Activated CD8-positive, alpha-beta T cell treated with anti-CD3 and anti-CD28 coated beads for 36 hours (primary cell): ENCODE measurements at regions not wholly inside any gene's neighbourhood (a gene's known extent, or its start where the extent isn't known, plus 50 kb on each side); places are given as distances from the start of the nearest gene placed in this dataset.

Experiments used
- ATAC-seq: fragments of 200-7000 bp; cut with Tn5 transposase; one replicate; pipeline ENCODE4 v1.10.0; 2021; ENCODE audit warnings: mild to moderate bottlenecking, moderate library complexity
- CTCF ChIA-PET: fragments of 350-600 bp; sonication (Branson Sonifier 250); formaldehyde crosslinking; loops from one replicate; lab custom pipeline; 2021; ENCODE audit warnings: antibody characterized with exemption; lab: Charles Lee
- POLR2A ChIA-PET: fragments of 350-600 bp; sonication (Branson Sonifier 250); formaldehyde crosslinking; loops from one replicate; lab custom pipeline; 2021; ENCODE audit warnings: antibody characterized with exemption; lab: Charles Lee
- DNase-seq: peaks from one replicate; pipeline ENCODE4 v3.0.0-alpha.2; 2020
- H3K27ac Mint-ChIP-seq: one replicate; pipeline ENCODE4 v1.8.0; 2021; ENCODE audit warnings: mild to moderate bottlenecking, mixed read lengths
- H3K27me3 Mint-ChIP-seq: one replicate; pipeline ENCODE4 v1.8.0; 2021; ENCODE audit warnings: mixed read lengths
- H3K36me3 Mint-ChIP-seq: one replicate; pipeline ENCODE4 v1.8.0; 2021; ENCODE audit warnings: low read depth, mixed read lengths
- H3K4me1 Mint-ChIP-seq: one replicate; pipeline ENCODE4 v1.8.0; 2021; ENCODE audit warnings: low read depth, mixed read lengths
- H3K4me3 Mint-ChIP-seq: one replicate; pipeline ENCODE4 v1.8.0; 2021; ENCODE audit warnings: mild to moderate bottlenecking, moderate library complexity, mixed read lengths
- H3K9me3 Mint-ChIP-seq: one replicate; pipeline ENCODE4 v1.8.0; 2021; ENCODE audit warnings: mixed read lengths
- CTCF ChIP-seq: fragments of 200-600 bp; IDR thresholded peaks from one replicate; pipeline ENCODE4 v1.8.0; 2022; ENCODE audit warnings: antibody characterized with exemption, mild to moderate bottlenecking
- intact Hi-C: fragments of 100-400 bp; cut with micrococcal nuclease; formaldehyde crosslinking; loops from one replicate; pipeline ENCODE4 v1.10.0; 2022

GRCh38 chr6:86471791-86472190 is 465.5 kb upstream of the HTR1E start:
- intact Hi-C loops = no loop called here
- Mint-ChIP-seq H3K27me3 (no peaks in the 10 kb centered on the region), H3K36me3 (no peaks in the 10 kb centered on the region), H3K4me3 (no peak overlapping the region), H3K27ac (no peak overlapping the region), H3K4me1 (no peaks in the 10 kb centered on the region), H3K9me3 (peaks cover 2% of the 10 kb centered on the region)
- TF ChIP-seq CTCF = no peak
- DNase-seq (no peak), ATAC-seq (no peak)
- ChIA-PET CTCF (no interaction called here), POLR2A (no interaction called here)

- CTCF ChIA-PET = no interaction called here
- no peaks in the 10 kb centered on the region for H3K4me1 Mint-ChIP-seq
- POLR2A ChIA-PET = no interaction called here
- H3K36me3 Mint-ChIP-seq = no peaks in the 10 kb centered on the region
- no peak overlapping the region for H3K27ac Mint-ChIP-seq
- DNase-seq (no peak), ATAC-seq (no peak)
- no peaks in the 10 kb centered on the region for H3K27me3 Mint-ChIP-seq
- no peak overlapping the region for H3K4me3 Mint-ChIP-seq
- intact Hi-C loops = no loop called here
- H3K9me3 Mint-ChIP-seq = peaks cover 6% of the 10 kb centered on the region
- no peak for TF ChIP-seq CTCF
Observed at GRCh38 chr6:86459978-86460377, 477.4 kb upstream of the HTR1E start.

GRCh38 chr6:86456821-86457220 is 480.5 kb upstream of the HTR1E start:
- CTCF ChIA-PET = no interaction called here
- H3K4me1 Mint-ChIP-seq = no peaks in the 10 kb centered on the region
- DNase-seq = no peak
- H3K4me3 Mint-ChIP-seq = no peak overlapping the region
- H3K27me3 Mint-ChIP-seq = no peaks in the 10 kb centered on the region
- no peak for ATAC-seq
- H3K36me3 Mint-ChIP-seq = no peaks in the 10 kb centered on the region
- no peak overlapping the region for H3K27ac Mint-ChIP-seq
- no peak for TF ChIP-seq CTCF
- intact Hi-C loops = no loop called here
- H3K9me3 Mint-ChIP-seq = peaks cover 19% of the 10 kb centered on the region
- POLR2A ChIA-PET = no interaction called here

GRCh38 chr6:86453232-86453631 is 484.1 kb upstream of the HTR1E start:
- no peaks in the 10 kb centered on the region for H3K36me3 Mint-ChIP-seq
- no peaks in the 10 kb centered on the region for H3K4me1 Mint-ChIP-seq
- ATAC-seq (no peak), DNase-seq (no peak)
- intact Hi-C loops = no loop called here
- H3K9me3 Mint-ChIP-seq = peaks cover 20% of the 10 kb centered on the region
- ChIA-PET POLR2A (no interaction called here), CTCF (no interaction called here)
- TF ChIP-seq CTCF = no peak
- no peaks in the 10 kb centered on the region for H3K27me3 Mint-ChIP-seq
- H3K27ac Mint-ChIP-seq = no peak overlapping the region
- no peak overlapping the region for H3K4me3 Mint-ChIP-seq

GRCh38 chr6:86448398-86448797 is 488.9 kb upstream of the HTR1E start:
- intact Hi-C loops = no loop called here
- CTCF ChIA-PET = no interaction called here
- Mint-ChIP-seq H3K27ac (no peak overlapping the region), H3K9me3 (peaks cover 13% of the 10 kb centered on the region), H3K4me1 (no peaks in the 10 kb centered on the region), H3K4me3 (no peak overlapping the region), H3K27me3 (no peaks in the 10 kb centered on the region), H3K36me3 (no peaks in the 10 kb centered on the region)
- DNase-seq (no peak), ATAC-seq (no peak)
- no peak for TF ChIP-seq CTCF
- POLR2A ChIA-PET = no interaction called here
